ENCODE measurements at regions not wholly inside any gene's neighbourhood (a gene's known extent, or its start where the extent isn't known, plus 50 kb on each side); places are given as distances from the start of the nearest gene placed in this dataset.
"Not testable (repeated sequence)": the region's sequence is repeated elsewhere in the genome, so short reads cannot be mapped to it uniquely, and the experiment has no call there.

- FAIRE-seq = no peak
Observed at GRCh38 chr12:131321988-131322387, 368.3 kb downstream of the ADGRD1 start.

- FAIRE-seq = not testable (repeated sequence)
Observed at GRCh38 chr12:131322460-131322859, 368.8 kb downstream of the ADGRD1 start.

GRCh38 chr12:131323879-131324278, 370.2 kb downstream of the ADGRD1 start:
- no peak for FAIRE-seq

- FAIRE-seq = no peak
Observed at GRCh38 chr12:131327521-131328488, 374.1 kb downstream of the ADGRD1 start.

- FAIRE-seq = not testable (repeated sequence)
Observed at GRCh38 chr12:131328861-131329845, 375.4 kb downstream of the ADGRD1 start.

GRCh38 chr12:131330106-131330815, 376.6 kb downstream of the ADGRD1 start:
- FAIRE-seq = no peak

GRCh38 chr12:131331148-131331750, 377.5 kb downstream of the ADGRD1 start:
- FAIRE-seq = no peak

GRCh38 chr12:131332224-131332623, 378.5 kb downstream of the ADGRD1 start:
- FAIRE-seq = no peak

- FAIRE-seq = no peak
Observed at GRCh38 chr12:131333136-131333535, 377.8 kb upstream of the SFSWAP start.

GRCh38 chr12:131333621-131334440, 377.1 kb upstream of the SFSWAP start:
- FAIRE-seq = no peak

- no peak for FAIRE-seq
Observed at GRCh38 chr12:131334835-131335234, 376.1 kb upstream of the SFSWAP start.

GRCh38 chr12:131335456-131335855, 375.4 kb upstream of the SFSWAP start:
- FAIRE-seq = no peak

GRCh38 chr12:131337861-131338260, 373.0 kb upstream of the SFSWAP start:
- FAIRE-seq = not testable (repeated sequence)

GRCh38 chr12:131340616-131341210, 370.2 kb upstream of the SFSWAP start:
- FAIRE-seq = no peak

- FAIRE-seq = not testable (repeated sequence)
Observed at GRCh38 chr12:131341608-131342007, 369.3 kb upstream of the SFSWAP start.

GRCh38 chr12:131343436-131343835, 367.5 kb upstream of the SFSWAP start:
- FAIRE-seq = not testable (repeated sequence)

GRCh38 chr12:131344715-131345520, 366.0 kb upstream of the SFSWAP start:
- FAIRE-seq = not testable (repeated sequence)

- no peak for FAIRE-seq
Observed at GRCh38 chr12:131345521-131346436, 365.1 kb upstream of the SFSWAP start.
